HuH-7 (cell line): ENCODE measurements at regions not wholly inside any gene's neighbourhood (a gene's known extent, or its start where the extent isn't known, plus 50 kb on each side); places are given as distances from the start of the nearest gene placed in this dataset.

Experiments
- DNase-seq: peaks from one replicate; pipeline ENCODE4 v3.0.0; 2011; ENCODE audit warnings: low spot score

DNA sequence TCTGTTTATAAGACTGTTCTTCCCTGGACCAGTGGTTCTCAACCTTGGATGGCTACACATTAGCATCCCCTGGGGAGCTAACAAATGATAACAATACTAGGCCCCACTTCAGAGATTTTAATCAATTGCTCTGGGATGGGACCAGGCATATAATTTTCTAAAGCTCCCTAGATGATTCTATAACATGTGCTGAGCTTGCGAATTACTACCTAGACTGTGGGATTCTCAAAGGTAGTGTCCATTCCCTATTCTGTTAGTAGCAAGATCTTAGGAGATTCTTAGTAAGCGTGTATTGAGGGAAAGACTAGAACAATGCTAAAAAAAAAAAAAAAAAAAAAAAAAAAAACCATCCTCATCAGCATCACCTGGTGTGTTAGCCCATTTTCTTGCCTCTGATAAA lies 412.0 kb upstream of the CDH5 start:
- DNase-seq, result no peak

DNA sequence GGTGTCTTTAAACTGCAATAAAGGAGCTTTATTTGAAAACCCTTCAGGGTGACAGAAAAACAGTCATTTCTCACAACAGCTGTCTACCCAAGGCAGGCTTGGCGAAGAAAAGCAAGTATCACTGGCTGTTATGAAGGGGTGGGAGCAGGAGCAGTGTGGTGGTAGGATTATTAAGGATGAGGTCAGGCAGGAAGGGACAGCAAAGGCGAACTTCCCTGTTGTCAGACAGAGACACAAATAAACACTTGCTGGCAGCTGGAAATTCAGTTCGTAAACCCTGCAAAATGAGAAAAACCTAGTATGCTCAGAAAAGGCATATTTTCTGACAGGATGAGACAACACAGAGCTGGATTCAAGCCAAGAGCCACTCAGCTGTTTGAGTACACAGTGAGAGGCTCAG lies 416.3 kb upstream of the CDH5 start:
- no peak for DNase-seq

DNA sequence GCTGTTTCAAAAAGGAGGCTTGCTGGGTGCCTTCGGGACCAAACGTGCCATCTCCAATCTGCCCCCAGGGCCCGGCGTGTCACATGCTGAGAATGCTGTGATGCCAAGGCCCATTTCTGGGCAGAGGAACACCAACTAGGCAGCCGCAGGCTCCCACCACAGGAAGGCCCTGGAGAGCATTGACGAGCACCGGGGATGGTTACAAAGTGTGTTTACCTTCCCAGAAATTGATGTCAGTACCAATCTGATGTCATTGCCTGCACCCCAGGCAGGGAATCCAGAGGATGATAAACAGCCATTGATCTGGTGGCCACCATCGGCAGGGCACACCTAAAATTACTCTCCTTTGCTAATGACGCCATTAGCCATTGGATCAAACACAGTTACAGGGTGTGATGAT lies 418.1 kb upstream of the CDH5 start:
- DNase-seq, result no peak

DNA sequence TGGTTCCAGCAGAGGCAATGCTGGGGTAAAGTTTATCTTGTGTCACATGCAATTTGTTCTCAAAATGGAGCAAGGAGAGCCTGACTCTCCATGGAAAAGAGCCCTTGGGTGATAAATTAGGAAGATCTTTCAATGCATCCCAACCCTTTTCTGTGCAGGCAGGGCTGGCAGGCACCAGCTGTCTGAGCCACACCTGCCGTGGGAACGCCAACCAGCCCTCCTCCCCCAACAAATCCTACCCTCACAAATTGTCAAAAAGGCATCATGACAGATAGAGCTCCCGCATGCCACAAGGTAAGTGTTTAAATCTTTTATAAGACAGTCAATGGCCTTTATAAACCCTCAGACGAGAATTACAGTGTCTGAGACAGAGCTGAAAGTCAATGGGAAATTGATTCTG lies 418.5 kb upstream of the CDH5 start:
- DNase-seq, result no peak

GRCh38 chr16:65945493-65945892 lies 421.0 kb upstream of the CDH5 start:
- no peak for DNase-seq

DNA sequence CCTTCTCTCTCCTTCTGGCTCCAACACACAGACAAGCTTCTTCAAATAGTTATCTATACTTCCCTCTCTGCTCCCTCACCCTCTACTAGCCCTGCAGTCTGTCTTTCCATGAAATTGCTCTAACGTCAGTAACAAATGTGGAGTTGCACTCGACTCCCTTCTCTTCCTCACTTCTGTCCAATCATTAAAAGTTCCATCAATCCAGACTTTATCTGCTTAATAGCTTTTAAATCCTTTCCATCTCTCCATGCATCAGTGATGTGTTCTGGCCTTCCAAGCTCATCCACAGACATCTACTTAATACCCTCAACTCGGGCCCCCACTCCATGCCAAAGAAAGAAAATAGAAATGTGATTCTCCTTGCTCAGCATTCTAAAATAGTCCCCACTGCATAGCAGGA lies 422.1 kb upstream of the CDH5 start:
- no peak for DNase-seq

DNA sequence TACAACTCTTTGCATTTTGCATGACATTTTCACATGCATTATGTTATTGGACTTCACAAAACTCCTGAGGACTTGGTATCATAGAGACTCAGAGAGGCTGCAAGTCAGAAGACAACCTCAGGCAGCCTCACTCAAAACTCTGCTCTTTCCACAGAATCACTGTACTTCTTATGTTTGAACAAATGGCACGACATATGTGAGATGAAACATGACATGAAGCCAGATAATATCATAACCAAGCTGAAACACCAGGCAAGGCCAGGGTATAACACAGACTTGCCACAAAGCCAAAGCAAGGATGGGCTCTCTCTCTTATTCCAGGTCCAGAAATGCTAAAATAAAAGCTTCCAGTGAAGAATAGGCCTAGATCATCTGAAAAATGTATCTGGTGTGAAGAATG lies 425.8 kb upstream of the CDH5 start:
- DNase-seq, result no peak

GRCh38 chr16:65938083-65938482 lies 428.4 kb upstream of the CDH5 start:
- no peak for DNase-seq

- no peak for DNase-seq
Observed at GRCh38 chr16:65937455-65937854, 429.0 kb upstream of the CDH5 start.

DNA sequence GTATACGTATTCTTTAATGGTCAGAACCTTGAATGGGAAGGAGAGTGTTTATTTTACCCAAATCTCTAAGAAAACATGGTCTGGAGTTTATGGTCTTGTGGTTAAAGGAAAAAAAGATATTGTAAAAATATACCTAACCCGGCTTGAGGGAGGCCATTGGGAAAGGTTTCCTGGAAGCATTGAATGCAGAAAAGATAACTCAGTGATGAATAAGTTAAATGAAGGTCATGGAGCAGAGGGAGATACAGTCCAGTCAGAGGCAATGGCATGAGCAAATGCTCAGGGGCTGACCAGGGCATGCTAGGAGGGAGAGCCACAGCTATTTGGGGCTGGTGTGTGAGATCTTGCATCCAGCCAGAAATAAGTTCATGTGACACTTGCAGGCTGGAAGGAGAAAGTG lies 430.4 kb upstream of the CDH5 start:
- no peak for DNase-seq

DNA sequence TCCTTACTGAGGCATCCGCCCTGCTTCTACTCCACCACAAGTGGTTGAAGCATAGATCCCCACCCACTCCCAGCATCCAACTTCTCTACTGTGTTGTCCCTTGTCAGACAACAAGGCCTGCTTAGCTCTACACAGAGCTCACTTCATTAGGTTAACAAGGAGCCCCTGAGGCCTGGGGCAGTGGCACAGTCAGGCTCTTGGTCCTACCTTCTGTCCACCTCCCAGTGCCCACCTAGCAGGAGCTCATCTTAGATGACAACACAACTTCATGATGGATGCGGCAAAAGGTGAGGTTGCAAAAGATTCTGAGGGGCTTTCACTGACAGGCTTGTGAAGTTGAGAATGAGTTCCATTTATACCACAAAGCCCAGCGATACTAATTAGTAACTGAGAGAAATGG lies 432.0 kb upstream of the CDH5 start:
- DNase-seq, result no peak

DNA sequence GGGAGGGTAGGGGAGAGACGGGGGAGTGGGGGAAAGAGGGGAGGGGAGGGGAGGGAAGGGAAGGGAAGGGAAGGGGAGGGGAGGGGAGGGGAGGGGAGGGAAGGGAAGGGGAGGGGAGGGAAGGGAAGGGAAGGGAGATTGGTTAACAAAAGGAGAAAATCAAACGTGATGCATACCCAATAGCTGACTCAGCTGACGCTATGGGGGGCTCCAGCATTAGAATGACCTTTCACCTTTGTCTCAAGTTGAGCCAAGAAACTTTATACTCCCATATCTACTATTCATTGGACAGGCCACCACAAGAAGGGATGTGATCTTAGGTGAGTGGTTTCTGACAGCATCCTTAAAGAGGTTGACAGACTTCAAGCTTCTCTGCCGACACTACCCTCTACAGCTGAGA lies 432.8 kb upstream of the CDH5 start:
- DNase-seq, result no peak

DNA sequence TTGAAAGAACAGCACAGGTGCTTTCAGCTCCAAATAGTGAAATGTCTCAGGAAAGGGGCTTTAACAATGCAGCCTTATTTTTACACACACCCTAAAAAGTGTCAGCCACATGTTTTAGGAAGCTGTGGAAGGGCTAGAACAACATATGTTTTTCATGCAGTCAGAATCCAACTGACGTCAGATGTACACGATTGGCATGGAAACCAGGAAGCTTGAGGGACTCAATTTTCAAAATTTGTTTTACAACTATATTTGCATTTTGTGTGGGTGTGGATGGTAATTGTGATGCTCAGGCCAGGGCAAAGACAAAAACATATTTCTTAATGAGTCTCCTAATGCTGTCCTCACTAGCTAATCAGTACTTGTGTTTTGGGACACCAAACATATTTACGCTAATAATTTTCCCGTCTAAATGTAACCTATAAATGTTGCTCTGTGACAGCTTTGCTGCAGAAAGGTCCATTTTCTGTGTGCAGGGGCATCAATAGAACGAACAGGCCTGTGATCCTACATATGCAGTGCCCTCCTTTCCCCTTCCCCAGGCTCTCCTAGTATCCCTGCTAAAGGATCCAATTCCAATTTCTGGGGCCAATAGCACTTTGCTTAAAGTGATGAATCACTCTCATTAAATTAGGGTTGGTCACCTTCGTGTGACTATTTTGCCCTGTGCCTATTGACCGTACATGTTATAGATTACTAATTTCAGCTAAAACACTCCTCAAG lies 434.0 kb upstream of the CDH5 start:
- no peak for DNase-seq

DNA sequence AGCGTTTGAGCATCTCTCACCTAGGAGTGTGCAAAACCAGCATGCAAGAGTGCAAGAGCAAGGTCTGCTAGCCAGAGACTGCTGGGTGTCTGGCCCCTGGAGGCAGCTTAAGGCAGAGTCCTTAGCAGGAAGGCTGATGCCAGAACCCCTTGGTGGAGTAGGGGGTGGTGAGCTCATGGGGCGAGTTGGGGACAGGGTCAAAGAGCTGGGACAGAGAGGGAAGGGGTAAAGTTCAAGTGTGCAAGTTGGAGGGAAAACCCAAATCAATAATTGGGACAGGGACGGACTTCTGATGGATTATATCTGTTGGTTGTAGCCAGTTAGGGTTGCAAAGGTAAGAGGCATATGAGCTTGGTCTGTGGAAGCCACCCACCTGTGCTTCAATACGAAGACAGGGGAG lies 443.6 kb upstream of the CDH5 start:
- no peak for DNase-seq

DNA sequence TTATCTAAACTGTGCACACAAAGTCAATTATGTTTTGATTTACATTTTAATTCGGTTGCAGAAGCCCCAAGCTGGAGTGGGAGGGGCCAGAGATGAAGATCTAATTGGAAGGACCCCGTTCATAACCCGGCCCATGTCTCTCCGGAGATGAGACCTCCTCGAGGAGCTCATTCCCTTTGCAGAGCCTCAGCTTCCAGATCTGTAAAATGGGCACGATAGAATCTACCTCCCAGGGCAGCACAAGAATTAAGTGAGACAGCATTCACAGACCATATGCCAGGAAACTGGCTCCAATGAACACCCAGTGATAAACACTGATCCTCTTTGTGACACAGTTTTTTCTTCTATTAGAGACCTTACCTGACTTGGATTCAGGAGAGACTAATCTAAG lies 446.5 kb upstream of the CDH5 start:
- no peak for DNase-seq

DNA sequence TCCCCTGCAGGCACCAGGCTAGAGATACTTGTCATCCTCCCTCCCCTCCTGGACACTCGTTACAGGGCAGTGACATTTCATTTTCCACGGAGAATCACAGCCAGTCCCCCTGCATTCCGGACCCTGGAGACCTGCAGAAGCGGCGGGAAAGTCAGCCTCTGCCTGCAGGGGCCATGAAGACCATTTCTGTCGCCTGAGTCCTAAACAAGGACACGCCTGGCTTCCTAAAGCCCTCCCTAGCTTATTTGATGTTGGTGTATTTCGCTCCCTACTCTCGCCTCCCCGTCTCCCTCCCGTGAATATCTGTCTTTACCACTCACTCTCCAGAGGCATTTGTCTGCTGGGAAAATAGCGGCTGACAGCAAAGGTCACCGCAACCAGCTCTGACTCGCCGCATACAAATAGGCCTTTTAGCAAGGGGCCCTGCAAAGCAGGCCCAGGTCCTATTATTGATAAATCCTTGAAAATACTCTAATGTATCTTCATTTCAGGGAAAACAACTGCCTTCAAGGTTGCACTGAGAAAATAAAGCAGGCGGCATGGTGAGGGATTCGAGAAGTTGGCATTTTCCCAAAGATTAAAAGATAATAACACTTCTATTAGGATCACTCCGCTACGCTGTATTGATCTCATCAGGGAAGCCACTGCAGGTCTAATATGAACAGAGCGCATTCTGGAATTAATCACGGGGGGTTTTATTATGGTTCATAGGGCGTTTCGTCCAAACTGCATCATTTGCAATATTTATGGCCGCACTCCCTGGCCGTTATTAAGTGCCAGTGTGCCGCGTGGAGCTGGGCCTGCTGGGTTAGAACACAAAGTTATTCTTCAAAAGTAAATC lies 447.1 kb upstream of the CDH5 start:
- DNase-seq, result no peak

GRCh38 chr16:65917466-65917865 lies 449.0 kb upstream of the CDH5 start:
- no peak for DNase-seq

- no peak for DNase-seq
Observed at GRCh38 chr16:65916995-65917394, 449.5 kb upstream of the CDH5 start.

DNA sequence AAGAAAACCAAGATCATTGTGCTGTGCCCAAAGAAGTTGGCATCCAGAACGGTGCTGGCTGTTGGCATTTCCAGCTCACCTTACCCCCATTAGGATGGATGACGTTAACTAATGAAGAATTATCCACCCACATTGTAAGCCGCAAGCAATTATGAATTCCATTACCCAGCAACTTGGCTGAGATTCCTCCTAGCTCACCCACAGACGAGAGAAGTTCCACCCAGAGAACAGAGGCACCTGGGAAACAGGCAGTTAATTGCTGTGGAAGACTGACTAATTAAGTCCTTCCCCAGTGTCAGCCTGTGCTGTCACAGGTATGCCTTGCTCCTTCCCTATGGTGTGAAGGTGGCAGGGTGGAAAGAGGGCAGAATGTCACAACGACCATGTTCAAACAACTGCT lies 456.2 kb upstream of the CDH5 start:
- DNase-seq, result no peak

GRCh38 chr16:65909310-65910050 lies 457.0 kb upstream of the CDH5 start:
- DNase-seq, result no peak

- no peak for DNase-seq
Observed at GRCh38 chr16:65908568-65908967, 457.9 kb upstream of the CDH5 start.

DNA sequence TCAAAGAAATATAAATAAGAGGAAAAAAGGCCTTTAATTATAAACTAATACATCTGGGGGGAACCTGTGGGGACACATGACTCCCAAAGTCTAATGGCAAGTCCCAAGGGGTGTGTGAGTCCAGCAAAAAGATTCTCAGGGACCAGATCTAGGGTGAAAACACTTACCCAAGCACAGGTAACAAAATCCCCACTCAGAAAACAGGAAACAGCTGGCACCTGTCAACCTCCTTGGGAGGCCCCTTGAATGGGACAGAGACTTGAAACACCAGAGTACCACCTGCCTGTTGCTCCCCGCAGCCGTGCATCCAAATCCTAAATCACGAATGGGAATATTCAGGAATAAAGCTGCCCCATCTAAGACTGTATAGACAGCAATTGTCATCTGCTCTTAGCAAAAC lies 461.2 kb upstream of the CDH5 start:
- DNase-seq, result no peak
